NB4 (cell line): ENCODE measurements at regions not wholly inside any gene's neighbourhood (a gene's known extent, or its start where the extent isn't known, plus 50 kb on each side); places are given as distances from the start of the nearest gene placed in this dataset.

ENCODE experiments used
- DNase-seq: peaks from one replicate; pipeline ENCODE4 v3.0.0; 2010; ENCODE audit warnings: low read depth
- H3K4me3 ChIP-seq: one replicate; pipeline ENCODE4 v1.5.1; 2011; ENCODE audit warnings: mild to moderate bottlenecking, low read depth, low read length, moderate library complexity
- MAX ChIP-seq: IDR thresholded peaks from 2 replicates; pipeline ENCODE4 v1.6.1; 2011; ENCODE audit warnings: low read depth, low read length
- MYC ChIP-seq: IDR thresholded peaks from 2 replicates; pipeline ENCODE4 v1.6.1; 2011; ENCODE audit warnings: low read depth, low read length
- POLR2A ChIP-seq: IDR thresholded peaks from 2 replicates; pipeline ENCODE4 v1.6.1; 2011; ENCODE audit warnings: mild to moderate bottlenecking; ENCODE audit not compliant: insufficient read length; ENCODE audit errors: extremely low read depth
- TF ChIP-seq, protein P1 (sequence below): IDR thresholded peaks from one replicate; pipeline ENCODE4 v1.5.1; 2012; ENCODE audit warnings: low read depth, low read length

- TF ChIP-seq MYC (no peak), POLR2A (no peak), MAX (no peak)
- TF ChIP-seq, protein P1, sequence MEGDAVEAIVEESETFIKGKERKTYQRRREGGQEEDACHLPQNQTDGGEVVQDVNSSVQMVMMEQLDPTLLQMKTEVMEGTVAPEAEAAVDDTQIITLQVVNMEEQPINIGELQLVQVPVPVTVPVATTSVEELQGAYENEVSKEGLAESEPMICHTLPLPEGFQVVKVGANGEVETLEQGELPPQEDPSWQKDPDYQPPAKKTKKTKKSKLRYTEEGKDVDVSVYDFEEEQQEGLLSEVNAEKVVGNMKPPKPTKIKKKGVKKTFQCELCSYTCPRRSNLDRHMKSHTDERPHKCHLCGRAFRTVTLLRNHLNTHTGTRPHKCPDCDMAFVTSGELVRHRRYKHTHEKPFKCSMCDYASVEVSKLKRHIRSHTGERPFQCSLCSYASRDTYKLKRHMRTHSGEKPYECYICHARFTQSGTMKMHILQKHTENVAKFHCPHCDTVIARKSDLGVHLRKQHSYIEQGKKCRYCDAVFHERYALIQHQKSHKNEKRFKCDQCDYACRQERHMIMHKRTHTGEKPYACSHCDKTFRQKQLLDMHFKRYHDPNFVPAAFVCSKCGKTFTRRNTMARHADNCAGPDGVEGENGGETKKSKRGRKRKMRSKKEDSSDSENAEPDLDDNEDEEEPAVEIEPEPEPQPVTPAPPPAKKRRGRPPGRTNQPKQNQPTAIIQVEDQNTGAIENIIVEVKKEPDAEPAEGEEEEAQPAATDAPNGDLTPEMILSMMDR: no peak
- no peak for DNase-seq
Observed at GRCh38 chr9:7481570-7481969, 318.0 kb downstream of the DMAC1 start.

DNA sequence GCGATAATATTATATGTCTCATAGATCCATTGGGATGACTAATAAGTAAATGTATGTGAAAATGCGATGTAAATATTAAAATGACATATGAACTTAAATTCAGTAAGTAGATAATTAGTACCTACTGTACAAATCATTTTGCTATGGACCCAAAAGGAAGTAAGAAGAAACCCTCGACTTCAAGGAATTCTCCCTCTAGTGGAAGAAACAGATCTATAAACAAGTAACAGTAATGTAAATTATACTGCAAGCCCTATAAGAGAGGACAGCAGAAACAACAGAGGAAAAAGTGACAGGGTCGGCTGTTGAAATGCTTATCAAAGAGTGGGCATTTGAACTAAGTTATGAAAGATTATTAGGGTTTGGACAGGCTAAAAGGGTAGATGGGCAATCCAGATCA lies 320.3 kb downstream of the DMAC1 start:
- TF ChIP-seq, protein P1: peak; percentile 4
- no peak for TF ChIP-seq MAX
- DNase-seq: peak; percentile 14
- H3K4me3 ChIP-seq: no peak overlapping the region

More at GRCh38 chr9:7481570-7481969, 318.0 kb downstream of the DMAC1 start:
- no peak overlapping the region for H3K4me3 ChIP-seq

DNA sequence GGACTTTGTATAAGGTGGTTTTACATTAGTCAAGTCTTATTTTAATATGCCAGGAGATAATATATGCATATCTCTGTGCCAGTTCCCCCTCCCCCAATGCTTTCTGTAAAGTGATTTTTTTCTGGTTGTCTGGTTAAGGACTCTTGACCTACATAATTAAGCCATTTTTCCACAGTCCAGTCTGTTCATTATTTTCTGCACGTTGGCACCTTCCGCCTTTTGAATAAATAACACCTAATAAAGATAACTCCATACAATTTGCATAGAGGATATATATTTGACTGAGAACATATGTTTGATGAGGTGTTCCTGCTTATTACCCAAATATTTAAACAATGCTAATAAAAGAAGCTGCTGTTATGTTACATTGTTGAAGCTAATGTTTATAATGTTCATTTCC lies 320.9 kb downstream of the DMAC1 start:
- H3K4me3 ChIP-seq: no peak overlapping the region
- TF ChIP-seq MAX (no peak), POLR2A (no peak), MYC (no peak)
- TF ChIP-seq, protein P1: no peak
- DNase-seq: no peak

- TF ChIP-seq MYC (no peak), MAX (no peak; the same call in 1 of the 2 replicates), POLR2A (no peak)
- TF ChIP-seq, protein P1: no peak
- no peak for DNase-seq
- H3K4me3 ChIP-seq: no peak overlapping the region
Observed at GRCh38 chr9:7467186-7467585, 332.4 kb downstream of the DMAC1 start.

GRCh38 chr9:7461791-7462190 lies 337.8 kb downstream of the DMAC1 start:
- TF ChIP-seq MAX (no peak), POLR2A (no peak), MYC (no peak)
- TF ChIP-seq, protein P1: no peak
- H3K4me3 ChIP-seq: no peak overlapping the region
- no peak for DNase-seq
